Stimulated activated CD8-positive, alpha-beta memory T cell treated with anti-CD3 and anti-CD28 coated beads, Interleukin-15, amount 100 ng/mL, for 48 hours (primary cell): ENCODE measurements at regions not wholly inside any gene's neighbourhood (a gene's known extent, or its start where the extent isn't known, plus 50 kb on each side); places are given as distances from the start of the nearest gene placed in this dataset.

ENCODE experiments used
- DNase-seq, 2 donors: peaks; one replicate each; pipeline ENCODE4 v3.0.0-alpha.2; 2020; ENCODE audit warnings: low read depth in 2 of 2

DNA sequence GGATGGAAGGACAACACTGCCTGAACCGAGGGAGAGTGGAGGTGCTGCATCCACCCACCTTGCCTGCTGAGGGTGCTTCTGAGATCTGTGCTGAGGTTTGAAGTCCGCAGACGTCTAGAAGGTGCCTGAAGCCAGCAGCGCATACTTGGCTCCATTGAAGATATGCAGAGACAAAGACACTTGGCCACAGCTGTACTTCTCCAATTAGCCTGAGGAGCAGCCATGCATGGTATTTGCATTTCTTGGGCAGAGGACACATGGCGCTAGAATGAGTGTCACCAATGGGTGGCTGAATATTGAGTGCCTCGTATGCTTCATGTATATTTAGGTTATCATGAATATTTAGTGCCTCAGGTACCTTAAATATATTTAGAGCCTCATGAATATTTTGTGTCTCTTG lies 128.7 kb upstream of the ATP6AP2 start:
- DNase-seq, result no peak

DNA sequence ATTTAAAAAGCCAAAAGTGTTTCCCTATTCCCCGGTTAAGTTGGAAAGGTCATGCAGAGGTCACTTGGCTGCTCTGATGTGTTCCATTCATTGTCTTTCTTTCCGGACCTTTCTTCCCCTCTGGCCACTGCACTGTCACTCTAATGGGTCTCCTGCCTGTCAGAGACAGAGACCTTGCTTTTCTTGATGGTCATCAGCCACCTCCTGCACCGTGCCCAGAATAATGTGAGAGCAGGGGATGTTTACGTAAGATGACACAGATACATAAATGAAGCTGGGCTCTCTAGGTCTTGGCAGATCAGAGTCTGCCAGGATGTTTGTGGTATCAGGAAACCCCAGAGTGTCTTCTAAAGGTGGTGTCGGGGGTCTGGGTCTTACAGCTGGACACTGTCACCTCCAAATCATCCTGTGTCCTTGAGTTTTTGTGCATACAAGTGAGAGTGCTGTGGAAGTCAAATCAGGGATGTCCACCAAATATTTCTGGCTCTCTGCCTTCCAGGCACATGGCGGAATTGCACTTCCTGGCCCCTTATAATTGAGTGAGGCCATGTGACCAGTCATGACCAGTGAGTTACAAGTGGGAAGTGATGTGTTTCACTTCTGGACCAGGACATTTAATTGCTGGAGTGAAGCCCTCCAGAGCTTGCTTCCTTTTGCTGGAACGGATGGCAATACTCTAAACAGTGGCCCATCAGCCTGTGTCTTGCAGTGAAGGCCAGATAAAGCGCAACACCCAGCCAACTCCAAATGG lies 130.6 kb upstream of the ATP6AP2 start:
- no peak for DNase-seq

DNA sequence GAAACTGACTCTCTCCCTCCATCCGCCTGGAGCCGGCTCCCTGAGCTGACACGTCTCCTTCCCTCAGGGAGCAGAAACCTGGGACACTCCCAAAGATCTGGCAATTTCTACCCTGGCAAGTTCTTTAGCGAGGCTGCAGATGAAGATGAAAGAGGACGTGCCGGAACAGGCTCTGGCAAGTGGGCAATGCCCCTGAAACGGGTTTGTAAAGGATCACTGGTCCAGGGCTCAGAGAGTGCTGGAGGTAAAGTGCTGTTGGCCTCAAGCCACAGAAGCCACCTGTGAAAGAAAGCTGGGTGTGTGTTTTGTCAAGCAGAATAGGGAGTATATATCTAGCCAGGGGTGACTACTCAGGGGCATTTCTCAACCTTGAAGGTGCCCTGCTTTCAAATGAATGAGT lies 131.4 kb upstream of the ATP6AP2 start:
- no peak for DNase-seq

DNA sequence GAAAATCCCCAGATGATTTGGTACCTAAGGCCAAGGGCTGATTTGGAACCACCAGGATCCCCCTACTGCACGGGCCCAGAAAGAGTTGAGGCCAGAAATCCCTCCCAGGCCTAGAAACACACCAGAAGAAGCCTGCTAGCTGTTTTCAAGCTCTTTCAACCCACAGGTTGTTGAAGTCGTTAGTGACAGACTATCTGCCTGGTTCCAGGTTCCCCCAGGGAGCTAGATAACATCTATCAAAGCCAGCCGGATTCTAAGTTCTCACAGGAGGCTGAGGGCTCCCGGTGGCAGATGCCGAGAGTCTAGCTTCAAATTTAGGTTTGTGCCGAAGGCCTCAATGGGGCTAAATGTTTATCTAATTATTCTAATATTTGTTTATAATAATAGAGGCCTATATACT lies 132.0 kb upstream of the ATP6AP2 start:
- no peak for DNase-seq

DNA sequence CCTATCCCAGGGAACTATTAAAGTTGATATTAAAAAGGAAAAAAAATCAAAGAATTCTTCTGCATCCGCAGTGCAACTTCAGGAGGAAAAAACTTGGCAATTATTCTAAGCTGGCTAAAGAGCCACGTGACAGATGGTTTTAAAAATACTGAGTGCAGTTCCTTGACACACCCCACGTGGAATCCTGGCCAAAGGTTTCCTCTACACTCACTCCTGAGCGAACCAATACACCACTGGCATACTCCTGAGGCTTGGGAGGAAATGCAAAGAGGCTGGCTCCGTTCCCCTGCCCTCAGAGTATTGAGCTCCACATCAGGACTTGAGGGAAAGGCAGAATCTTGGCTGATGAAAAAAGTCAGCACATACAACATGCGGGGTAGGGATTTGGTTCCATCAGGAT lies 133.8 kb upstream of the ATP6AP2 start:
- DNase-seq, result no peak

DNA sequence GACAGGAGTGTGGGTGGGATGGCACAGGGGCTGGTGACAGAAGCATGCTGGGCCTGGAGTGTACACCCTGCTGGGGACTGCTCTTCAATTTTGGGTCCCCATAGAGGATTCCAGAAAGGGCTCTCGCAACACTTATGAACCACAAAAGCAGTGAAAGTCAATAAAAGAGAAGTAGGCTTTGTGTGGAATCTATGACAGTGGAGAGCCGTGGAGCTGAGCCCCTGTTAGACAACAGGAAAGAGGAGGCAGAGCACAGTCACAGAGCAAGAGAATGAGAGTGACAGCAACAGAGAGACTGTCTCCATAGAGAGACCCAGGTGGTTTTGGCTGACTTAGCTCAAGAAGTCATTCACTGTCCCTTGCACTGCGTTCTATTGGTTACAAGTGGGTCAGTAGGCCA lies 135.1 kb upstream of the ATP6AP2 start:
- no peak for DNase-seq

DNA sequence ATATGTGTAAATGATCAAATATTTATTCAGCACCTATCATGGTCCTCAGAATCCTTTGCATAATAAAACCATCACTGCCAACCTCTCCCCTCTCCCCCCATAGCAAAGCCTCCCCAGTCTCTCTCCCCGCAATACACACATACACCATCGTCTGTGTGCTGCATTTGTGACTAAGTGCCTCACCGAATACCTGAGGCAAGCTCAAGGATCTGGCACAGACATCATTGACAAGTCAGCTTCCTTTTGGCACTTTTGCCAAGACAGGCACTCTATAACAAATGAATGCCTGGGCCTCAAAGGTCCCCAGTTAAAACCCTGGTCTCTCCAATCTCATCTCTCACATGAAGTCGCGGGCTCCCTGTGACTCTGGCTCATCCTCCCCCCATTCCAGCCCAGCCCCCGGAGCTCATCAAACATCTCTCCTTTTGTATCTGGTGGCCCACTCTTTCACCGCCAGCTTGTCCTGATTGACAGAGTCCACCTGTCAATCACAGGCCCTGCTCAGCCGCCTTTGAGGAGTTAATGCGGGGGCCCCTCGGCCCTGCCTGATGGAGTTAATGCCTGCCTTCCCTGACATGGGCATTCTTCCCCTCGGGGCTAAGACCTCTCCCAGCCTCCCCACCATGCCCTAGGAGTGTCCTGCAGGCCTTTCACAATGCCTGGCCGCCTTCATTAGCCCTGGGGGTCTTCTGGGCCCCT lies 135.8 kb upstream of the ATP6AP2 start:
- DNase-seq, result no peak

DNA sequence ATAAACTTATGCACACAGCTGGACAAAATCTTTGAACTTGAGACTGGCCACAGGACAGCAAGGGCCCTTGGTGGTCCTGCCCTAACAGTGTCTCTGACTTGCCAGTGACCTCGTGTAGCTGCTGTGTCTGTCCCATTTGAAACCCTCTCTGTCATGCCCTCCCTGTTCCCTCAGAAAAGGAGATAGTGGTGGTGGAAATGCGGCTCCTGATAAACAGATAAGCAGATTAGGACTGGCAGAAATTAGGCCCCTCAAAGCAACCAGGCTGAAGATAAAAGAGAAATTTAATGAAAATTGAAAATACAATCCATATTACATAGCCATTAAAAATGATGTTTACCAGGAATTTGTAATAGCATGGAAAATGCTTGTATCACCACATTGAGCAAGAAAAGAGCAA lies 136.6 kb upstream of the ATP6AP2 start:
- no peak for DNase-seq

DNA sequence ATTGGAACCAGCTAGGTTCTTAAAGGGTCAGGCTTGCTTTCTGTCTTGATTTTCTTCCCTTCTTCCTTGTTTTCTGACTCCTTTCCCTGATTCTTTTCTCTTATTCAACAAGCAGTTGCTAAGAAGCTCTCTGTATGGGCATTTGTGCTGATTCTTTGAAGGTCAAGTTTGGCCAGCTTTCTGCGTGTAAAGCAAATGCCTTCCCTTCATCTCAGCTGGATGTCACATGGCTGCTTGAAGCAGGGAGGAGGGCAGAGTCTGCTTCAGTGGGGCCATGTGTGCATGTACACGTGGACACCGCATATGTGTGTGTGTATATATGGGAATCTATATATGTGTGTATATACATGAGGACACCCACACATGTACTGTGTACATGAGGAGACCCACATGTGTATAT lies 139.9 kb upstream of the ATP6AP2 start:
- no peak for DNase-seq

DNA sequence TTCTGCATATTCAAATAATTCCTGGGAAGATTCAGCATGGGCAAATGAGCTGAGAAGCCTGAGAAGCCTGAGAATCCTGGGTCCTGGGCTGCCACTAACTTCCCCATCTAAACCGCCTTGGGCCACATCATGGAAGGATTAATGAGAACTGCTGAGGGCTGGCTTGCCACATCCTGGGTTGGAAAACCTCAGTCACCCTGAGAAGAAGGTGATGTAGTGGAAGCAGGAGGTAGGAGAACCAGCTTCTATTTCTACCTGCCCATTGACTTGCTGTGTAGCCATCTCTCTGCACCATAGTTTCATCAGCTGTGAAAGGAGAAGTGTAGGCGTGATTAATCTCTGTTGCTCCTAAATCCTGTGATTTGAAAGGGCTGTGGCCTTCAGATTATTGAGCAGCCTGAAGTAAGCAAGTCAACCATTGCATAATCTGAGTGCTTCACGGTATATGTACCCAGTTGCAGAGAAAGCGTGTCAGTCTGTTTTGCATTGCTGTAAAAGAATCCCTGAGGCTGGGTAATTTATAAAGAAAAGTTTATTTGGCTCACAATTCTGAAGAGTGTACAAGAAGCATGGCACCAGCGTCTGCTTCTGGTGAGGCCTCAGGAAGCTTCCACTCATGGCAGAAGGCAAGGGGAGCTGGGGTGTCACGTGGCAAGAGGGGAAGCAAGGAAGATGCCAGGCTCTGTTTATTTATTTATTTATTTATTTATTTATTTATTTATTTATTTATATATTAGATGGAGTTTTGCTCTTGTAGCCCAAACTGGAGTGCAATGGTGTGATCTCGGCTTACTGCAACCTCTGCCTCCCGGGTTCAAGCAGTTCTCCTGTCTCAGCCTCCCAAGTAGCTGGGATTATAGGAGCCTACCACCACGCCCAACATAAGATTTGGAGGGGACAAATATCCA lies 140.9 kb upstream of the ATP6AP2 start:
- no peak for DNase-seq

DNA sequence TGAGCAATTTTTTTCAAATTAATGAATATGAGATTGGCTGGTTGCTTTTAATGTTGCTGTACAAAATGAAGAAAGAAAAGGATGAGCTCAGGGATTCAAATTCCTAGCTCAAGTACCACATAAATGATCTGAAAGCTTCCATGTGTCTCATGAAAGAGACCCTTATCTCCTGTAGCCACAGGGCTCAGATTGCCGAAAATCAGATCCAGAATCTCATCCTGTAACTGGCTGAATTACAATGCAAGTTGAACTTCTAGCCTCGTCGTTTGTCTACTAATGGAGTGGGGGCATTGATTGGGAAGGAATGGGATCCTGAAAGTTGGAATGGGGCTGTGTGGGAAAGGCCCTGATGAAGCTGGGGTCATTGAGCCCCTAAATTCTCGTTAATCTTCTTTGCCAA lies 143.4 kb upstream of the ATP6AP2 start:
- no peak for DNase-seq

DNA sequence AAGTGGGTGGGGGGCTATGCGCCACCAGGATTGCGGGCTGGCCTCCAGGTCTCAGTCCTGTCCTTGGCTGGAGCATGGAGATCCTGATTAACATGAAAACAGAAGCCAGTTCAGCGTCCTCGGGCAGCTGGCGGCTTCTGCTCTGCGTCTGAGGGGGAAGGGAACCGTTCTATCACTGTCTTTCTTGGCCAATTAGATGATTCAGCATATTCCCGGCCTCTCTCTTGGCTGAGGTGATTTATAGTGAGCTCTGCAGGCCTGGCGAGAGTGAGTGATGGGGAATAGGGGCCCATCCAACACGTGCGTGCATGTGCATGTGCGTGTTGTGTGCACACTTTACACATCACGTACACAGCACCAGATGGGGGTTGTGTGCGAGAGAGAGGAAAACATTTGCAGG lies 145.8 kb upstream of the ATP6AP2 start:
- no peak for DNase-seq

DNA sequence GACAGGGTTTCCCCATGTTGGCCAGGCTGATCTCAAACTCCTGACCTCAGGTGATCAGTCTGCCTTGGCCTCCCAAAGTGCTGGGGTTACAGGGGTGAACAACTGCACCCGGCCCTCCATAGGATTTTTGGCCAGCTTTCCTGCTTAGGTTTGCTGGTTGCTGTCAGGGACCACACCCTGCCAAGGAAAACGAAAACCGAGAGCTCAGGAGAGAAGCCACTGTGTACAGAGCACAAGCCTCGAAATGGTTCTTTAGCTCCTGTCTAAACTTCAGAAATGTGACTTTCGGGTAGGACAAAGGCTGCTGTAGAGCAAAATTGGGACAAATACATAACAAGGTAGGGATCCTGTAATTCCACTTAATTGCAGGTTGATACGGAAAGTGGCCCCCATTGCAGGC lies 146.3 kb upstream of the ATP6AP2 start:
- DNase-seq, result no peak

DNA sequence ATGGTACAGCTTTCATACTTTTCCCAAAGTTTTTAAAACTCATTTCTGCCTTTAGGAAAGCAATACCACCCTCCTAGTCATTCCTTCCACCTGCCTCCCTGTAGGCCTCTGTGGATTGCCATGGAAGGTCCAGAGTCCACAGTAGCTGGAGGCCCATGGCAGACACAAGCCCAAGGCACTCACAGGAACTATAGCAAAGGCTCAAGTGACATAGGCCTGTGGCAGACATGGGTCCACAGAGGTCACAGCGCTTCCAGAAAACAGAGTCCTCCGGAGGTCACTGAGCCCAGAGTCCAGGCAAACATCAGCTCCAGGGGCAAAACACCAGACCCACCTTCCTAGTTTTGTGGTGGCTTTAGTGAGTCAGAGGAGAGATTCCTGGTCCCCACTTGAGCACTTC lies 147.6 kb upstream of the ATP6AP2 start:
- no peak for DNase-seq

DNA sequence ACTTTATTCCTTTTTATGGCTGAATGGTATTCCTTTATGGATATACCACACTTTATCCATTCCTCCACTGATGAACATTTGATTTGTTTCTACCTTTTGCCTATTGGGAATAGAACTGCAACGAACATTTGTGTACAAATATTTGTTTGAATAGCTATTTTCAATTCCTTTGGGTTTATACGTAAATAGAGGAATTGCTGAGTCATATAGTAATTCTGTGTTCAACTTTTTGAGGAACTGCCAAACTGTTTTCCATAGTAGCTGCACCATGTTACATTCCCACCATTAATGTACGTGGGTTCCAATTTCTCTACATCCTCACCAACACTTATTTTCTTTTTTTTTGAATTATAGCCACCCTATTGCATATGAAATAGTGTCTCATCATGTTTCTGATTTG lies 156.5 kb upstream of the ATP6AP2 start:
- no peak for DNase-seq

DNA sequence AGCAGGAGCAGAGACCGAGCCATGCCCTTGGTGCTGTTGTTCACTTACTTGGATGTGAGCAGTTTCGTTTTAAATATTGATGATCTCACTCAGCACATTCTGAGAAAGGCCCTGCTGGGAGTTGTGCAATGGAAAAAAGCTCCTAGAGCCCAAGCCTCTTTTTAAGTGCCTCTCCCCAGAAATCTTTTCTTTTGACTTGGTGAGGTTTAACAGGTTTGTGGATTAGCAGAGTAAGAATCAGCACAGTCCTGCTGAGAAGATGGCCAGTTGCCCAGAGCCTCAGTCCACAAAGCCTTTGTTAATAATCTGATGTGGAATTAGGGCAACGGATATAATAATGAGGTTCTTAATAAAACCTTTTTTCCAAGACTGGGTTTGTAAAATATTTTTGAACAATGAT lies 157.5 kb upstream of the ATP6AP2 start:
- no peak for DNase-seq

DNA sequence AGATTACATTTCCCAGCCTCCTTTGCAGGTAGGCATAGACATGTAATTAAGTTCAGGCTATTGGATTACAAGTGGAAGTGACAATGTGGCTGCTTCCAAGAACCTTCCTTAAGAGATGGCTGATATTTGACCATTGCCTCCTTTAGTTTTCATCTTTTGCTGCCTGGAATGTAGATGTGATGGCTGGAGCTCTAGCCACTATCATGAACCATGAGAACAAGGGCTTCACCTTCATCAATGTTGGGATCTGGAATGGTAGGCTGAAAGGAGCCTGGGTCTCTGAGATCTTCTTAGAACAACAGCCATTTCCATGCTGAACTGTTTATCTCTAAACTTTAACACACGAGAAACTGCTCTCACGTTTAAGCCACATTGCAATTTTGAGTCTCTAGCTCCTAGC lies 158.7 kb upstream of the ATP6AP2 start:
- DNase-seq, result no peak

DNA sequence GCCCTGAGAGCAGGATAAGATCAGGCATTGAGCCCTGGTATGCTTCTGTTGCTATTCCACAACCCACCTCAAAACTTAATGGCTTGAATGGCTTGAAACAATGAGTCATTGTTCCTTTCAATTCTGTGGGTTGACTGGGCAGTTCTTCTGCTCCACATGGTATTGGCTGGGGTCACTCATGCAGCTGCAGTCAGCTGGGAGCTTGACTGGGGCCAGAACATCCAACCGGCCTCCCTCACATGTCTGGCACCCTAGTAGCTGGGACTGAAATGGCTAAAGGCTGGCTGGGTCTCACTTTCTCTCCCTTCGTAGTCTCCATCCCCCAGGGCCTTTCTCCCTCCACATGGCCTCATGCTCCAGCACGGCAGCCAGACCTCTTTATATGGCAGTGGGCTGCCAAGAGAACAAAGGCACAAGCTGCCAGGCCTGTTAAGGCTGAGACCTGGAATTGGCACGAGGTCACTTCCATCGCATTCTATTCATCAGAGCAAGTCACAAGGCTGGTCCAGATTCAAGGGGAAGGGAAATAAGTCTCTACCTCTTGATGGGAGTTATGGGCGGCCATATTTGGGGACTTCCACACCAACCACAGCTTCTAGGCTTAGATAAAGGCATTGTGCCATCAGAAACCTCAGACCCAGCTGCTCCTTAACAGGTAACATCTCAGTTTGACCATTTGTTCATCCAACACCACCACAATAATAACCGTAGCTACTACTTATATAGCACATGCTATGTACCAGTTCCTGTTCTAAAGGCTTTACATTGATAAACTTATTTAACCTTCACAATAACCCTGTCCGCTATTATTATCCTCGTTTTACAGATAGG lies 159.7 kb upstream of the ATP6AP2 start:
- no peak for DNase-seq

DNA sequence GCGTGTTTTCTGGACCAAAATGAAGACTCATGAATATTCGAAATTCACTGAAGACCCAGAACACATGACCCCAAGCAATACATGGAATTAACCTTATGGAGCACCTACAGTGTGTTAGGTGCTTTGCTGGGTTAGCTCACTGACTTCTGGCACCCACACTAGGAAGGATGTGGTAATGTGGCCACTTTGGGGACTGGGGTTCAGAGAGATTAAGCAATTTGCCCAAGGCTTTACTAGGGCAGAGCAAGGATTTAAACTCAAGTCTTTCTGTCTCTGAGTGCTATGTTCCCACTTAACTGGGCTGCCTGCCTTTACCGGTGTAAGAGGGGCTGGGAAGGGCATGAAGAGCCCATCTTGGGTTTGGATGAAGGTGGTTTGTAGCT lies 162.0 kb upstream of the ATP6AP2 start:
- DNase-seq, result no peak

DNA sequence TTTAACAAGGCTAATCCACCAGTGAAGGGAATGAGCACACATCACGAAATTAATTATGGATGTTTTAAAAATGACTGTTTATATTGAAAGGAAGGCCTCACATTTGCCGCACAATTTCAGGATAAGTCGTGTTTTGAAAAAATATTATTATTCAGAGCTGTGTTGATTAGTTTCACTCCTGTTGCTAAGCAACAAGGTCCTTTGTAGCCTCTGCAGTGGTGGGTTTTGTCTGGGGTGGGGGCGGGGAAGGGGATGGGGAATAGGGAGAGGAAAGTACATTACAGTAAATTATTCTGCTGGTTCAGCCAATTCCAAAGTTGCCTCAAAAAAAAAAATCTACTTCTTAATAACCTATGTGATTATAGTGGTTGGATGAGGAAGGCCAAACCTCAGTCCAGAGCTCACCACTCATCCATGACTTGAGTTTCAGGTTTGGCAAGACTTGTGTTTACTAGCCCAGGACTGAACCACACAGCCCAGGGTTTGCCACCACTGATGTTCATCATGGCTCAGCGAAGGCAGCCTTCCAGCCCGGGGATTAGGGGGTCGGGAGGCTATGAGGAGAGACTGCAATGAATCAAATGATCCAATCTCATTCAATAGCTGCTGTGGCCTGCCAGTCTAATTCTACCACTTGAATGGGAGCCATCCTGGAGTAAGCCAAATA lies 162.5 kb upstream of the ATP6AP2 start:
- DNase-seq, result no peak

DNA sequence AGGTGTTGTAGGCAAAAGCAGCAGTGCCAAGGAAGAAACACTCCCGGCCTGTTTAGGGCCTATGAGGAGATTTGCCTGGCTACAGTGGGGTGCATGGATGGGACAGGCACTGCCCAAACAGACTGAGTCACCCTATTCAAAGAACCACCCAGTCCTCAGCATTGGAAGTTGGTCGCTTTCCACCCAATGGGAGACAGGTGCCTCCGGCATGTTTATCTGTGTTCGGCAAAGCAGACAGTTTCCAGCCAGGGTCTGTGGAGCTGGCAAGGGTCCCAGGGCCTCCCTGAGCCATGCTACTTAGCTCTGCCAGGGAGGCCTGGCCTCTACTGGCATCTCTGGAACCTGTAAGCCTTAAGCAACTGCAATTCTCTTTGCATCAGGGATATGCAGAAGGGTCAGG lies 165.1 kb upstream of the ATP6AP2 start:
- no peak for DNase-seq
